Fibroblast of pulmonary artery (primary cell): ENCODE measurements at regions not wholly inside any gene's neighbourhood (a gene's known extent, or its start where the extent isn't known, plus 50 kb on each side); places are given as distances from the start of the nearest gene placed in this dataset.
A peak's percentile ranks its signal among the peaks of the same experiment; 100 is the strongest.

Experiments used
- DNase-seq: peaks from one replicate; pipeline ENCODE4 v3.0.0-alpha.2; 2010; ENCODE audit warnings: low read depth
- H3K4me3 ChIP-seq: replicated peaks from 2 replicates; pipeline ENCODE4 v1.5.1; 2011; ENCODE audit warnings: low read depth, mild to moderate bottlenecking, control low read depth, low read length, moderate library complexity
- CTCF ChIP-seq: IDR thresholded peaks from 2 replicates; pipeline ENCODE4 v1.5.1; 2011; ENCODE audit warnings: mild to moderate bottlenecking, control low read depth, low read length, inconsistent platforms; ENCODE audit errors: missing control alignments

GRCh38 chr6:90948540-90948939 lies 361.7 kb upstream of the MAP3K7 start:
- H3K4me3 ChIP-seq, result no peak overlapping the region
- DNase-seq, result no peak
- no peak for TF ChIP-seq CTCF

GRCh38 chr6:90947184-90948064 lies 360.6 kb upstream of the MAP3K7 start:
- no peak for TF ChIP-seq CTCF
- H3K4me3 ChIP-seq, result no peak overlapping the region

GRCh38 chr6:90941885-90942284 lies 355.0 kb upstream of the MAP3K7 start:
- no peak overlapping the region for H3K4me3 ChIP-seq
- TF ChIP-seq CTCF, result no peak
- no peak for DNase-seq

More at GRCh38 chr6:90947184-90948064, 360.6 kb upstream of the MAP3K7 start:
- DNase-seq, result no peak

- DNase-seq, result peak; percentile 78
- H3K4me3 ChIP-seq, result peak overlapping the region; percentile 15
Measured at GRCh38 chr6:90940812-90941481, 354.1 kb upstream of the MAP3K7 start.

GRCh38 chr6:90939906-90940305 lies 353.0 kb upstream of the MAP3K7 start:
- H3K4me3 ChIP-seq, result no peak overlapping the region
- no peak for TF ChIP-seq CTCF

More at GRCh38 chr6:90940812-90941481, 354.1 kb upstream of the MAP3K7 start:
- TF ChIP-seq CTCF, result peak; percentile 58

GRCh38 chr6:90938122-90938521 lies 351.2 kb upstream of the MAP3K7 start:
- no peak overlapping the region for H3K4me3 ChIP-seq
- no peak for TF ChIP-seq CTCF
- DNase-seq, result no peak

More at GRCh38 chr6:90939906-90940305, 353.0 kb upstream of the MAP3K7 start:
- no peak for DNase-seq
